Effector CD8-positive, alpha-beta T cell (primary cell): ENCODE measurements at regions not wholly inside any gene's neighbourhood (a gene's known extent, or its start where the extent isn't known, plus 50 kb on each side); places are given as distances from the start of the nearest gene placed in this dataset.
"Not testable (repeated sequence)": the region's sequence is repeated elsewhere in the genome, so short reads cannot be mapped to it uniquely, and the experiment has no call there.

Experiments
- DNase-seq: peaks from one replicate; lab custom pipeline; 2025; lab: John Stamatoyannopoulos, UW

DNA sequence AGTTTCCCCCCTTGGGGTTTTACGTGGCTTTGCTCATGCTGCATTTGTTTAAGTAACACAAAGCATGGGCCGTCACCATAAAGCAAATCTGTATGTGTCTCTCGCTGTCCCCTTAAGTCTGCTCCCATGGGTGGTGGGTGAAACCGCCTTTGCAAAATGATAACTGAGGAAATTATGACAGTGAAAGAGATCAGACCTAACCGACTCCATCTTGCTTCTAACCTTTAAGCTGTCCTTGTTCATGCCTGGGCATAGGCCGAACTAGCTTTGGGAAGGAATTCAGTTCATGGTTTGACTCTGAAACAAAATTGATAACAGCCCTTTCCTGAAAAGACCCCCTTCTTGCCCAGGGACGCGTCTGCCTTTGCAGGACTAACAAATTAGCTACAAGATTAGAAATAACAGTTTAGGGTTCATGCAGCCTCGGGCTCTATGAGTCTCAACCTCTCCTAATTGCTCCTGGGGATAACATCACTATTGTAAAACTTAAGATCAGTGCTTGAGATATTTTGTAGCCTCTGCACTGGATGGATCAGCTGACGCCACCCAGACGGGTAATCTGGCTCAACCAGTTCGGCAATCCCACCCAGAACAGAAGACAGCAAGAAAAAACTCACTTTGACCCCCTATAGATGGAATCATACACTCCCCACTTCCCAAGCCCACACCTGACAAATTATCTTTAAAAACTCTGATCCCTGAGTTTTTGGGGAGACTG lies 623.7 kb downstream of the TYW1 start:
- no peak for DNase-seq

GRCh38 chr7:67621704-67622103 lies 625.1 kb downstream of the TYW1 start:
- DNase-seq, result no peak

- no peak for DNase-seq
These were observed 628.7 kb downstream of the TYW1 start for GRCh38 chr7:67625257-67625737.

GRCh38 chr7:67631476-67631875 lies 634.8 kb downstream of the TYW1 start:
- no peak for DNase-seq

DNA sequence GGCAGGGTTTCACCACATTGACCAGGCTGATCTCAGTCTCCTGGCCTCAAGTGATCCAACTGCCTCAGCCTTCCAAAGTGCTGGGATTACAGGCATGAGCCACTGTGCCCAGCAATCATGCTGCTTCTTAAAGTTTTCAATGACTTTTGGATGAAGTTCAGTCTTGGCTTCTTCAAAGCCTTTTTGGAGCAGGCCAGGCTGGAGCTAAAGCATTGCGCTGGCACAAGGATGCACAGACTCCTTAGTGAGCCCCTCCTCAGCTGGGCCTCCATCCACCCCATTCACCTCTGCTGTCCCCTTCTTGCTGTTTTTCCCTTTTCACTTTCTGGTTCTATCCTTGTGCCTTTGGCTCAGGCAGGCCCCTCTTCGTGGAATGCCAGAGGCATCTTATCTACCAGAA lies 638.6 kb downstream of the TYW1 start:
- DNase-seq, result no peak

DNA sequence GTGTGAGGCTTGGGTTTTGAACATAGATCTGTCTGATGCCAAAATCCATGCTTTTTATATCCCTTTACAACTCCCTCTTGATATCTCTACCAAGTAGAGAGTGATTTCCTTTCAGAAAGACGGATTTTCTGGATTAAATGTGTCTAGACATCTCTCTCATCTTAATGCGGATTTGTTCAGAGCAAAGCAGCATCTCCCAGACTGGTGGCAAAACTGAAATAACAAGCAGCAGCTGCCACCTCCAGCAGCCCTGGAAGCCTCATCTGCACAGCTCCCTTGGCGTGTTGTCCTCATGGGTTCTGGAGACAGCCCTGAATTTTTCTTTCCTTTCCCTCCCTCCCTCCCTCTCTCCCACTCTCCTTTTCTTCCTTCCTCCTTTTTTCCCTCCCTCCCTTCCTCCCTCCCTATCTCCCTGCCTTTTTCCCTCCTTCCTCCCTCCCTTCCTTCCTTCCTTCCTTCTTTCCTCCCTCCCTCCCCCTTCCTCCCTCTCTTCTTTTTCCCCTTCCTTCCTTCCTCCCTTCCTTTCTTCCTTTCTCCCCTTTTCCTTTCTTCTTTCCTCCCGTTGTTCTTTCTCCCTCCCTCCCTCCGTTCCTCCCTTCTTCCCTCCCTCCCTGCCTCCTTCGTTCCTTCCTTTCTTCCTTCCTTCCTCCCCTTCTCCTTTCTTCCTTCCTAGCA lies 639.9 kb downstream of the TYW1 start:
- no peak for DNase-seq

DNA sequence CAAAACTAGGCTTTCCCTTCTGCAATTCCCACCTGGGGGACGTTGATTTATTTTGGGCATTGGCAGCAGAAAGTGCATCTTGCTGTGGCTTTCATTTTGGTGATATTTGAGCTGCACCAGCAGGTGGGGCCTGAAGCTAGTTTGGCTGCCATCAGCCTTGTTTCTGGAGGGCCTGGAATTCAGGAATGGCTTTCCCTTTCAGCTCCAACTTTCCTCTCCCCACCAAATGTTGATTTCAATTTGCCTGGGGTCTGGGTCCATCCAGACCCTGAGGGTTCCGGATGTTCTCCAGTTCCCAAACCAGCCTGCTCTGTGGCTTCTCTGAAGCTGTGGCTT lies 640.4 kb downstream of the TYW1 start:
- DNase-seq, result no peak

DNA sequence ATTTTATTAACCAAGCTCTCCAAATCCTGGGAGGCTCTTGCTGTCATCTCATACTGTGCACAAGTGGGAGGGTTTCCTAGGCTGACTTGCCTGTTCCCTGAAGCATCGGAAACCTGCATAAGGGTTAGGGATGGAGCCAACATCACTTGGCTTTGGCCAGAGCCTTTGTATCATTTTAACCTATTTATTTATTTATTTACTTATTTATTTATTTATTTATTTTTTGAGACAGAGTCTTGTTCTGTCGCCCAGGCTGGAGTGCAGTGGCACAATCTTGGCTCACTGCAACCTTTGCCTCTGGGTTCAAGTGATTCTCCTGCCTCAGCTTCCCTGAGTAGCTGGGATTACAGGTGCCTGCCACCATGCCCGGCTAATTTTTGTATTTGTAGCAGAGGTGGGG lies 645.9 kb downstream of the TYW1 start:
- not testable (repeated sequence) for DNase-seq

DNA sequence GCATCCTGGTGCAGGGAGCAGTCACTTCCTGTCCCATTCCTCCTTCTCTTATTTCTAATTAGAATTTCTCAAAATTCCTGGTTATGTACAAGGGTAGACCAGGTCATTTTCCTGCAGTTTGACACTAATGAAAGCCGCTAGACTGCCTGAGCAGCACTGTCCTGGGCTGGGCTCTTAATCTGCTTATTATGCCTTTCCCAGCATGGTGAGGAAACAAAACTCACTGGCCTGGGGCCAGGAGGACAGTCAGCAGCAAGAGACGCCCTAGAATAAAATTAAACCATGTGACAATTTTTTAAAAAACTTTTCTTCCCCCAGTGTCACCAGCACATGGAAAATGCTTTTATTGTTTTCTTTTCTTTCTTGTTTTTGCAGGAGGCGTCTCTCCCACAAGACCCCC lies 647.5 kb downstream of the TYW1 start:
- no peak for DNase-seq

DNA sequence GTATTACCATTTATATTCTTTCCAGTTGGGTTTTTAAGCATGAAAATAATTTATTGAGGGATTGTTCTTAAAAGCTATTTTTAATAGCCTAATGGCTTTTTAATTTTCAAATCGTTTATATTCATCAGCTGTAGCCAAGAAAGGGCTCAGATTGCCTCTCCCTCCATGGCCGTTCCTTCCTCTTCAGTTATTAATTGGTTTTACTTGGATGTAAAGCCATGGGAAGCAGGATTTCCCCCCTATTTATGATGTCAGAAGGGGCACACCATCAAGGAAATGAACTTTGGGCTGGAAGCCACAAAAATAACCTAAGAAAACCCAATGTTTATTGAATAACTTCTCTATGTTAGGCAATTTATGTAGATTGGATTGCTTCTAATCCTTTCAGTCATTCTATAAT lies 656.3 kb downstream of the TYW1 start:
- no peak for DNase-seq

GRCh38 chr7:67653856-67654454 lies 657.3 kb downstream of the TYW1 start:
- DNase-seq, result no peak

DNA sequence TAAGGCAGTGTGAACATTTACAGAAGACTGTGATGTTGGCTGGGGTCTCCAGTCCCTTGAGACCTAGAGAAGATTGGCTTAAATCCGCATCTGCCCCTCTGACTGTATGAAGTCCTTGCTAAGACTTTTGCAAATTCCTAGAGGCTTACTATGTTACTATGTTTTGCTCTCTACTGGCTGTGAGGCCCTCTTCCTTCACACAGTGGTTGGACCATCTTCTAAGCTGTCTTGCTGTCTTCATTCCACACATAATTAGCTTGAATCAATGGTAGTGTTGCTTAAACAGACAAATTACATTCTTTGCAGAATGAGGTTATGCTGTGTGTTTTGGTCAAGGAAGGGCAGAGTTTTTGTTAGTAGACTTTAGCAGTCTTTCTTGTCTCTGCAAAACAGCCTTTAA lies 658.0 kb downstream of the TYW1 start:
- DNase-seq, result no peak

GRCh38 chr7:67655168-67655567 lies 658.5 kb downstream of the TYW1 start:
- no peak for DNase-seq

GRCh38 chr7:67659091-67659490 lies 662.5 kb downstream of the TYW1 start:
- no peak for DNase-seq

GRCh38 chr7:67662804-67663203 lies 666.2 kb downstream of the TYW1 start:
- DNase-seq, result no peak

DNA sequence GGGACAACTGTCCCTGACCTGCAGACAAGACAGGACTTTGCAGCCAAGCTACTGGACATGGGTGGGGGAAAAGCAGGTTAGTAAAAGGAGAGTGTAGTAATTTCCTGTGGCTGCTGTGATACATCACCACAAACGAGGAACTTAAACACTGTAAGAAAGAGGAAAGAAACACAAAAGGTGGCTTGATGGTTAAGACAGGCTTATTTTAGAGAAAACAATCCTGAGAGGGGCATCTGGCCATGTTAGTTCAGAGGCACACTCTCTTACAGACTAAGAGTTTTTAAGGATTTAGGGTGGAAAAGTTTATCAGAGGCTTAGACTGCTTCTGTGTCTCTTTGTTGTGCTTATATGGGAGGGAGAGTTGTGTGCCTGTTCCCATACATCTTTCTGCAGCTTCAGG lies 667.0 kb downstream of the TYW1 start:
- no peak for DNase-seq

DNA sequence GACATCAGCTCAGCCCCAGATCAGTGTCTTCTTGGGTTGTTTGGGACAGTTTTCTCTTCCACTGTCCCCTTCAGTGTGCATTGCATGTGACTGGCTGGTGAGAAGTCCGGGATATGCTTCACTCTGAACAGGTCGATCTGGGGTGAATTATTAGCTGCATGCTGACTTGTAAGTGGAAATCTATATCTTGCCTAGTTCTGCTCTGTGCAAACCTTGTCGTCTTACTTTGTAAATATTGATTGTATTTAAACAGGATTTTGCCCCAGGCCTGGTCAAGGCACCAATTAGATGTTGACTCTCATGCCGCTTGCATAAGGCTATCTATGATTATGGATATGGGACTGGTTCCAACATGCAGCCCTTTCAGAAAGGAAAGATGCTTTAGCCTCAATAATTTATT lies 669.7 kb downstream of the TYW1 start:
- DNase-seq, result not testable (repeated sequence)

GRCh38 chr7:67671006-67671548 lies 674.4 kb downstream of the TYW1 start:
- DNase-seq, result no peak

DNA sequence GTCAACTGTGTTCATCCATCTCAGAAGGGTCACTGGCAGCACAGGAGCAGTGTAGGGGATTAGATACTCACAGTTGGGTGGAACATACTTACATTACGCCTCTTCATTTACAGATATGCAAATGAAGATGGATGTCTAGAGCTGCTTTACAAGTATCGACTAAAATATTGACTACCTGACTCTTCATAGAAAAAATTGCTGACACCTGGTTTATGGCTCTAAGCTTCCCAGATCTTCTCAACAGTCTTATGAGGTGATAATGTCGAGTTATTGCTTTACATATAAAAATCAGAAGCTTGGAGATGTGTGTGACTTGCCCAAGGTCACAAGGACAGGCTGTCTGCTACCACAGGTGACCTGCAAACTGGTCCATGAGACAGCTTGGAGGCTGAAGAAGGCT lies 677.2 kb downstream of the TYW1 start:
- no peak for DNase-seq

DNA sequence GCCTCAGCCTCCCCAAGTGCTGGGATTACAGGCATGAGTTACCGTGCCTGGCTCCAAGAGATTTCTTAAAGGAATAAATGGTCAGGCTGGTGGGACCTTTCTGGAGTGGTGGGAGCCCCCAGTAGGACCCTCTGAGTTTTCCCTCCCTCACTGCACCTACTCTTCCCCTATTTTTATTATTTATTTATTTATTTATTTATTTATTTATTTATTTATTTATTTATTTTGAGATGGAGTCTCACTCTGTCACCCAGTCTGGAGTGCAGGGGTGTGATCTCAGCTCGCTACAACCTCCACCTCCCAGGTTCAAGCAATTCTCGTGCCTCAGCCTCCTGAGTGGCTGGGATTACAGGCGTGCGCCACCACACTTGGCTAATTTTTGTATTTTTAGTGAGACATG lies 678.2 kb downstream of the TYW1 start:
- not testable (repeated sequence) for DNase-seq

DNA sequence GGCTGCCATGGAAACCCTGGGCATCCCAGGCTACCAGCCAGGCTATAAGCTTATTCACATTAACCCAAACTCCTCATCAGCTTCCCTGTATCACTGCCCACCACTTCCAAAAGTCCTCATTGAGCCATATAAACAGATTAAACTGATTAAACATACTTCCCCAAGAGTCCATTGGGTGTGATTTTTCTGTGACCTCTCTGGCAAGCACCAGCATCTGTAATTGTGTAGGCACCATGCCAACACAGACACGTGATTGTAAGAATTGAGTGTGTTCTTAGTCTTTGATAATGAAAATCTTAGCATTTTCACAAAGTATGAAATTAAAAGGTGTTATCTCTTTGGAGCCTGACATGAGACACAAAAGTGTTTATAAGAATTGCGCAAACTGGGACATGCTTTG lies 679.3 kb downstream of the TYW1 start:
- no peak for DNase-seq

DNA sequence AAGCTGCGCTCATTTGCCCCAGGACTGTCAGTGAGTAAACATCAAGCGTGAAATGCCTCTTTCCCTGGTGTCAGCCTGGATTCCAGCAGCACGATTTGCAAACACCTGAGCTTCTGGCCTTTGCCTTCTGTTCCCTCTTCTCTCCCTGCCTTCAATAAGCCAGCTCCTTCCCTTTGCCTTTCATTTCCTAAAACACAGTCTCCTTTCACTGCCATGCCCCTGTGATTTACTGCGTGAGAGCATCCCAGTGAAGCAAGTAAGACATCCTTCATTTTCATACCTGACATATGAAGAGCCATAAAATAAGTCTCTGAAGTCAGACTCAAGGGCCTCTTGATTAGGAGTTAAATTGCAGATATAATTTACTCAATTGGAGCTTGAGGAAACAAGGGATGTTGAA lies 681.8 kb downstream of the TYW1 start:
- no peak for DNase-seq

GRCh38 chr7:67683628-67684027 lies 687.0 kb downstream of the TYW1 start:
- DNase-seq, result no peak
